ENCODE measurements at regions not wholly inside any gene's neighbourhood (a gene's known extent, or its start where the extent isn't known, plus 50 kb on each side); places are given as distances from the start of the nearest gene placed in this dataset.

GRCh38 chr7:134374291-134374690, 57.6 kb upstream of the SLC35B4 start:
- in situ Hi-C loops (cut with HindIII; ENCODE audit: low sequenced_read_pairs): no loop called here
- no peak for DNase-seq (ENCODE audit: low read depth, low spot score)
- H3K4me3 ChIP-seq (ENCODE audit: low read depth, low read length): no peak overlapping the region
- TF ChIP-seq, protein P1, sequence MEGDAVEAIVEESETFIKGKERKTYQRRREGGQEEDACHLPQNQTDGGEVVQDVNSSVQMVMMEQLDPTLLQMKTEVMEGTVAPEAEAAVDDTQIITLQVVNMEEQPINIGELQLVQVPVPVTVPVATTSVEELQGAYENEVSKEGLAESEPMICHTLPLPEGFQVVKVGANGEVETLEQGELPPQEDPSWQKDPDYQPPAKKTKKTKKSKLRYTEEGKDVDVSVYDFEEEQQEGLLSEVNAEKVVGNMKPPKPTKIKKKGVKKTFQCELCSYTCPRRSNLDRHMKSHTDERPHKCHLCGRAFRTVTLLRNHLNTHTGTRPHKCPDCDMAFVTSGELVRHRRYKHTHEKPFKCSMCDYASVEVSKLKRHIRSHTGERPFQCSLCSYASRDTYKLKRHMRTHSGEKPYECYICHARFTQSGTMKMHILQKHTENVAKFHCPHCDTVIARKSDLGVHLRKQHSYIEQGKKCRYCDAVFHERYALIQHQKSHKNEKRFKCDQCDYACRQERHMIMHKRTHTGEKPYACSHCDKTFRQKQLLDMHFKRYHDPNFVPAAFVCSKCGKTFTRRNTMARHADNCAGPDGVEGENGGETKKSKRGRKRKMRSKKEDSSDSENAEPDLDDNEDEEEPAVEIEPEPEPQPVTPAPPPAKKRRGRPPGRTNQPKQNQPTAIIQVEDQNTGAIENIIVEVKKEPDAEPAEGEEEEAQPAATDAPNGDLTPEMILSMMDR (IDR thresholded peaks at IDR 0.05; ENCODE audit: low read depth, low read length): no peak

DNA sequence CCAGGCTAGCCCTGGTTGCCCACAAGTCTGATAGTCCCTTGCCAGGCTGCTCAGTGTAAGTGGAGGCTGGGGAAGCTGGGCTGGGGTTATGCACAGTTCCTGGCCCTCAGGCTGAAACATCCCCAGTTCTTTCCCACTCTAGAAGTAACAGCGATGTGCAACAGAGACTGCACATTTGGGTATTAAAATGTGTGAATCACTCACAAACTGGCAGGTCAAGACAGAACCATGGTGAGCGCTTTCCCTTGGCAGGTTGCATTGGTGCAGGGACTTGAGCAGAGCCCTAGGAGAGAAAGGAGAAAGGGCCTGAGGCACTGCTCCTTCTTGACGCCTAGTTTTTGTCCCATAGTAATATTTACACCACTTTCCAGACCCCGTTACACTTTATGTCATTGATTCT, 56.1 kb upstream of the SLC35B4 start:
- no peak overlapping the region for H3K4me3 ChIP-seq (ENCODE audit: low read depth, low read length)
- in situ Hi-C loops (cut with HindIII; ENCODE audit: low sequenced_read_pairs): no loop called here
- DNase-seq (ENCODE audit: low read depth, low spot score): no peak
- TF ChIP-seq, protein P1 (IDR thresholded peaks at IDR 0.05; ENCODE audit: low read depth, low read length): no peak

GRCh38 chr7:134371971-134372370, 55.2 kb upstream of the SLC35B4 start:
- TF ChIP-seq, protein P1 (IDR thresholded peaks at IDR 0.05; ENCODE audit: low read depth, low read length): no peak
- DNase-seq (ENCODE audit: low read depth, low spot score): no peak
- in situ Hi-C loops (cut with HindIII; ENCODE audit: low sequenced_read_pairs): no loop called here
- no peak overlapping the region for H3K4me3 ChIP-seq (ENCODE audit: low read depth, low read length)

- TF ChIP-seq, protein P1 (IDR thresholded peaks at IDR 0.05; ENCODE audit: low read depth, low read length): no peak
Observed at GRCh38 chr7:134371536-134371935, 54.8 kb upstream of the SLC35B4 start.

DNA sequence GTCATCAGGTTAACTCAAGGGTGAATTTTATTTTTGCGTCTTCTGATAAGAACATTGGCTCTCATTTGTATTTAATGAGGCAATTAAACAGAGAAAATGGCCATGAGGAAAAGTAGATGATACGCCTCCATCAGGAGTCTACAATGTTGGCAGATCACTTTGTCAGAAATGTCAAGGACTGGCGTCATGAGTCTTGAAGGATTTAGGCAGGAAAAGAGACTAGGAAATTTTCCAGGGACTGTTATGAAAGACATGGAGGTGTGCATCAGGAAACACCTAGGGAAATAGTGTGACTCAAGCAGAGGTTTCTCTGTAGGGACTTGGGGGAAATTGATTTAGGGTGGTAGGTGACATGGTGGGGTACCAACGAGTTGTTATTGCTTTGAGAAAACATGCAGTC, 53.4 kb upstream of the SLC35B4 start:
- in situ Hi-C loops (cut with HindIII; ENCODE audit: low sequenced_read_pairs): no loop called here
- no peak for DNase-seq (ENCODE audit: low read depth, low spot score)
- H3K4me3 ChIP-seq (ENCODE audit: low read depth, low read length): no peak overlapping the region
- TF ChIP-seq, protein P1 (IDR thresholded peaks at IDR 0.05; ENCODE audit: low read depth, low read length): no peak

More at GRCh38 chr7:134371536-134371935, 54.8 kb upstream of the SLC35B4 start:
- H3K4me3 ChIP-seq (ENCODE audit: low read depth, low read length): no peak overlapping the region
- in situ Hi-C loops (cut with HindIII; ENCODE audit: low sequenced_read_pairs): no loop called here
- DNase-seq (ENCODE audit: low read depth, low spot score): no peak

DNA sequence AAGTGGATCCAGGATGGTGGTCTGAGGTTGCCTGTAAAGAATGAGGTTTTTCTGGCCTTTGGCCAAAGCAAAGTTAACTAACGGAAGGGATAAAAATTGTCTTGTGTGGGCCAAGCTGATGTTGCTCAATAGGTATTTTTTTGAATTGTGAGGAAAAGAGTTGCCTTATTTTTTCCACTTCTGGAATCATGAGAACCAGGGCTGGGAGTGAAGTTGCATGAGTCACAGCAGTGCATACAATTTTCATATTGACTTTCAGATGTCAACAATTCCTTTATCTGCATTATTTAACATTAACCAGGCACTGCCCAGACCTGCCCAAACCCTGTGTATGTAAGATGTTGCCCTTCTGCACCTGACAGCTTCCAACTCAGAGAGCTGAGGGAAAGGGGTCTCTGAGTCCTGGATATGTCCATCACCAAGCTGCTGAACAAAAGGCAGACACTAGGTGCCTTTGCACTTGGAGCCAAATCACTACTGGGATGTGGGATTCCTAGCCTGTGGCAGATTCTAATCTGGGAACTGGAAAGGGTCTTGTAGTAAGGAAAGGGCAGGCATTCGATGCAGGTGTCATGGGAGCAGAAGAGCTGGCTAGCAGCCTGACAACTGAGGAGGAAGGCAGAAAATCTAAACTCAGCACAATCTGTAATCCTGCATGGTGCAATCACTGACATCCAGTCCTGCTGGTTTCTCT, 52.3 kb upstream of the SLC35B4 start:
- peak; percentile 75 for DNase-seq (ENCODE audit: low read depth, low spot score)
- no peak overlapping the region for H3K4me3 ChIP-seq (ENCODE audit: low read depth, low read length)
- in situ Hi-C loops (cut with HindIII; ENCODE audit: low sequenced_read_pairs): no loop called here
- TF ChIP-seq, protein P1 (IDR thresholded peaks at IDR 0.05; ENCODE audit: low read depth, low read length): no peak
